ENCODE measurements at regions not wholly inside any gene's neighbourhood (a gene's known extent, or its start where the extent isn't known, plus 50 kb on each side); places are given as distances from the start of the nearest gene placed in this dataset.

- no peaks in the 10 kb centered on the region for H3K79me1 ChIP-seq (ENCODE audit: insufficient read depth, low read depth, low read length, poor library complexity, severe bottlenecking)
These were observed 275.6 kb downstream of the AACS start for GRCh38 chr12:125340791-125341190.

More at GRCh38 chr12:125340791-125341190, 275.6 kb downstream of the AACS start:
- H2AK5ac ChIP-seq (ENCODE audit: insufficient read length, low read length): no peak overlapping the region
- peaks cover 9% of the 10 kb centered on the region for H3K4me1 ChIP-seq (ENCODE audit: insufficient read depth, low read length)
- H3K9me3 ChIP-seq (ENCODE audit: control insufficient read depth, low read depth, low read length): no peaks in the 10 kb centered on the region
- H3K4me2 ChIP-seq (ENCODE audit: insufficient read depth, insufficient read length, low read length): no peak overlapping the region
- H3K56ac ChIP-seq (ENCODE audit: insufficient read length, low read depth, low read length): no peak overlapping the region
- H3T11ph ChIP-seq (ENCODE audit: low read length): no peak overlapping the region
- no peaks in the 10 kb centered on the region for H4K20me1 ChIP-seq (ENCODE audit: control insufficient read depth, insufficient read depth, insufficient read length)
- no peak overlapping the region for H3K23ac ChIP-seq (ENCODE audit: insufficient read length, low read depth, low read length)
- H2BK5ac ChIP-seq (ENCODE audit: insufficient read length, low read length): no peak overlapping the region
- H4K8ac ChIP-seq (replicated peaks; ENCODE audit: insufficient read length, low read depth, low read length): no peak overlapping the region
- no peaks in the 10 kb centered on the region for H3K23me2 ChIP-seq (ENCODE audit: insufficient read length, low read depth, low read length, poor library complexity, severe bottlenecking)
- H2BK12ac ChIP-seq (ENCODE audit: insufficient read length, low read depth, low read length): no peak overlapping the region
- Mint-ChIP-seq H3K9me3 (no peaks in the 10 kb centered on the region), H3K36me3 (ENCODE audit: insufficient read depth in 1 of 3, low read depth in 3 of 3) (peaks cover 0 to 13% (median 0%) of the 10 kb centered on the region in 3 experiments; a peak in 2 of 7 replicates), H3K4me3 (no peak overlapping the region), H3K27ac (no peak overlapping the region; a peak in 1 of 7 replicates), H3K4me1 (peaks cover 4 to 5% of the 10 kb centered on the region in 2 experiments), H3K27me3 (ENCODE audit: low read depth) (no peaks in the 10 kb centered on the region; the same call in 1 of the 2 replicates)
- H3K27ac ChIP-seq (ENCODE audit: insufficient read length, low read depth, low read length): no peak overlapping the region
- no peak overlapping the region for H4K91ac ChIP-seq (ENCODE audit: insufficient read length, low read depth, low read length)
- H3K9ac ChIP-seq (ENCODE audit: extremely low read depth, insufficient read length, low read length): no peak overlapping the region
- no peak overlapping the region for H2BK20ac ChIP-seq (ENCODE audit: low read depth, low read length, poor library complexity, severe bottlenecking)
- no peak overlapping the region for H2BK120ac ChIP-seq (ENCODE audit: low read depth, low read length, poor library complexity, severe bottlenecking)
- H3K18ac ChIP-seq (ENCODE audit: insufficient read length, low read depth, low read length): no peak overlapping the region
- WGBS (ENCODE audit: extremely low coverage, insufficient read length, low lambda C conversion rate): no CpG with 5 or more reads among the region's 5 CpGs
- no peak overlapping the region for H3K4ac ChIP-seq (ENCODE audit: low read depth, low read length)
- no peak overlapping the region for H2AFZ ChIP-seq (ENCODE audit: low read length)
- DNase-seq: no peak
- no peak overlapping the region for H4K5ac ChIP-seq (ENCODE audit: insufficient read length, low read depth, low read length)
- no peak overlapping the region for H3K14ac ChIP-seq (ENCODE audit: insufficient read depth, low read length)
- H2BK15ac ChIP-seq (ENCODE audit: low read depth, low read length): no peak overlapping the region
- H3K27me3 ChIP-seq (ENCODE audit: insufficient read depth, low read length): no peaks in the 10 kb centered on the region
- no peaks in the 10 kb centered on the region; the same call in 1 of the 2 replicates for H3K79me2 ChIP-seq (ENCODE audit: insufficient read depth, low read length)
- no peak for TF ChIP-seq CTCF (conservative IDR thresholded peaks at IDR 0.05)

All from H9 (cell line).